Activated naive CD8-positive, alpha-beta T cell treated with anti-CD3 and anti-CD28 coated beads, Interleukin-2, amount 50 U/mL, for 16 hours (primary cell): ENCODE measurements at regions not wholly inside any gene's neighbourhood (a gene's known extent, or its start where the extent isn't known, plus 50 kb on each side); places are given as distances from the start of the nearest gene placed in this dataset.

Experiments used
- DNase-seq: peaks from one replicate; pipeline ENCODE4 v3.0.0-alpha.2; 2020; ENCODE audit warnings: low read depth, low spot score

DNA sequence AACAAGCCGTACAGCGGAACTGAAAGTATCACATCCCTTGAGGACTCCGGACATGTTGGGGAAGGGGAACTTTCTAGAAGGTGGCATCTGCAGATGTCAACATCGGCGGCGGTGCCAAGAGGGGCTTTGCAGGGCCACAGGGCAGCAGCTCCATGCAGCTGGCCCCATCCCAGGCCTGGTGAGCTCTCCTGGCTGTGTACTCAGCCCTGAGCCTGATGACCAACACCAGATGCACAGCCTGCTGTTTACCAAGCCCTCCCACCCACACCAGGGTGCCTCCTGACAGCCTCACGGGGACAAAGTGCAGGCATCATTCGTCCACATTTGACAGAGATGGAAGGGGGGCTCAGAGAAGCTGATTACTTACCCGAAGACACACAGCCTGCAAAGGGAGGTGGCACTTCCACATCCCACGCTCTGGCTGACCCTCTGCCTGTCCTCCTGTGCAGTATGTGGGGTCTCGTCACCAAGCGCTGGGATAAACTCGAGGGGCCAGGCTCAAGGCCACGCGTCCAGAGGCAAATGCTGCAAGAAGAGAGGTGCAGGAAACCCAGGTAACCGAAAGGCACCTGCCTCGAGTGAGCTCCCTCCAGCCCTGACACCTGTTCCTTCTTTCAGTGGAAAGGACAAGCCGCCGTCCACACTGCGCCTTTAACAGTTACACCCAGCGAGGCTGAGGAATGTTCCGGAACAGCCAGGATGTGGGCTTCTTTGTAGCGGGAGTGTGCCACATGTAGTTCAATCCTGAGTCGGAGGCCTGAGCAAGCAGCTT is 69.0 kb upstream of the ASAP2 start:
- DNase-seq = no peak

DNA sequence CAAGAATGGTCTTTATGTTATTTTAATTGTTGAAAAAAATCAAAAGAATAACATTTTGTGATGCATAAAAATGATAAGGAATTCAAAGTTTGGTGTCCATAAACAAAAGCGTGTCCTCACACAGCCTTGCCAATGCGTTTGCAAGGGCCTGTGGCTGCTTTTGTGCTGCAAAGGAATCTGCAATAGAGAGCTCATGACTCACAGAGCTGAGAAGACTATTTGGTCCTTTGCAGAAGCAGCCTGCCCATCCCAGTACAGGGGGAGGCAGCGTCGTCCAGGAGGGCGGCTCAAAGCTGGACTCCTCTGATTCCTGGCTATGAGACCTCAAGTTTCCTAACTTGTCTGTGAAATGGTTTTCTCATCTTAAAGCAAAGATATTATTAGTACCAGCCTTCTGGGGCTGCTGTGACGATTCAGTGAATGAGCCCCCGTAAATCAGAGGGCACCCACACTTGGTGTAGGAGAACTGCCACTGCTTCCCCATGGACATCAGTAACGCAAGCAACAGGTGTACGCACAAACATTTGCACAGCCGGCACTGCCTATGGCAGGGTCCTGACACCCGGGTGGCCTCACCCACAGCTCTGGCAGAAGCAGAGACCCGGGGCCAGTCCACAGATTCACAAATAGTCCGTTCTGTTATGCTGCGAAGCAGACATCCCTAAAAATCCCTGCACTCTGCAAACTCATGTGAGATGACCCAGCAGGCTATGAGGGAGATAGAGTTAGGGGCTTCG is 70.6 kb upstream of the ASAP2 start:
- no peak for DNase-seq

DNA sequence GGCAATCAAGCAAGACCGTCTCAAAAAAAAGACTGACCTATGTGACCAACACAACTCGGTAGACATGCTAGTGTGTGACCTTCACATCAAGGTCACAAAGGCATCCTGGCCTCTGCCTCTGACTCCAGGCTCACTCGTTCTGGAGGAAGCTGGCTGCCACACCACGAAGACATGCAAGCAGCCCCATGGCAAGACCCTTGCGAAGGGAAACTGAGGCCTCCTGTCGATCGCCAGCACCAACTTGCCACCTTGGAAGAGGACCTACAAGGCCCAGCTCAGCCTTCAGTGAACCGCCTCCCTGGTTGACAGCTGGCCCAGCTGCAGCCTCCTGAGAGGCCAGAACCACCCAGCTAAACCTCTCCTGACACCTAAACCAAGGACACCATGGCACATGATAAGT is 79.3 kb upstream of the ASAP2 start:
- DNase-seq = no peak

DNA sequence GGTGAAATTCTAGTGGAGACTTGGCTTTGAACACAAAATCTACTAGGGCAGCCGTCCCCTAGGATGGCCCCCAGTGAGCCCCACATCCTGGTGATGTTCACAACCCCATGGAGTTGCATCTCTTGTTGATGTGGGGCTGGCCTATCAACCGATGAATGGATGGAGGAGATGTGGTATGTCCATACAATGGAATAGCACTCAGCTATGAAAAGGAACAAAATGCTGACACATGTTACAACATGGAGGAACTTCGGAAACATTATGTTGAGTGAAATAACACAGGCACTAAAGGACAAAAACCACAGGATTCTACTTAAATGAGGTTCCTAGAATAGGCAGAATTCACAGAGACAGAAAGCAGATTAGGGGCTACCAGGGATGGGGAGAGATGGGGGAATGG is 80.1 kb upstream of the ASAP2 start:
- DNase-seq = no peak

DNA sequence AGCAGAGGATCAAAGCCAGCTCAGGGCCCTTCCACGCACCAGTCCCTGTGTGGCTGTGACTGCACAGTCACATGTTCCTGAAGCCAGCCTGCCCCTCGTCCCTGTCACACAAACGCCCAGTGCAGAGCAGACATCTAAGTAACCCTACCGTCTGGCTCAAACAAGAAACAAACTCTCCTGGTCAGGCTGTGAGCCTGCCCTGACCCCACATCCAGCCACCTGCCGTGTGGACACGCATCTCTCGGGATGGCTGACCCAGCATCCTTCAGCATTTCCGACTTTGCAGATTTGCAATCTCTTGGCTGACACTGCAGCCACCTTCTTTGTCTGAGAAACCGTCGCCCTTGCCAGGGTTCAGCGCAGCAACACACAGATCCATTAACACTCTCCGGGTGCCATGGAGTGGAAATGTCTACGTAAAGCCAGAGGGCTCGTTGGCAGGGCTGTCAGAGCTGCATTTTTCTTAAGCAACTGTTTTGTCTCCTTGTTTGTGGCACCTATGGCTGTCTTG is 82.3 kb upstream of the ASAP2 start:
- DNase-seq = no peak

DNA sequence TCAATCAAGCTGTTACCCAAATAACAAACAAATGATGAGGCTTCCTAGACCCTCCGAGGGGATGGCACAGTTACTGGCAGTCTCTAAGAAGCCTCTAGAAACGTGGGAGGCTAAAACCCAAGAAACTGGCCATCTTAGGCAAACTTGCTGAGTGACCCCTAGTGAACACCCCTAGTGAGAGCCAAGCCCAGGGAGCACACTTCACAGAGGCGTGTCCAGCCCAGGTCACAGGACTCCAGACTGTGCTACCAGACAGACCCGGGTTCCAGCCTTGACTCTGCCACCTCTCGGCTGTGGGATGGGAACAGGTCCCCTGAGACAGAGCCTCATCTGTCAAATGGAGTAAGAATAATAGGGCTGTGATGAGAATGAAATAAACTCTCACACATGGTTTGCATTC is 83.5 kb upstream of the ASAP2 start:
- no peak for DNase-seq

GRCh38 chr2:9122367-9122766 is 84.2 kb upstream of the ASAP2 start:
- DNase-seq = no peak

- no peak for DNase-seq
Measured at GRCh38 chr2:9118383-9118960, 88.1 kb upstream of the ASAP2 start.

DNA sequence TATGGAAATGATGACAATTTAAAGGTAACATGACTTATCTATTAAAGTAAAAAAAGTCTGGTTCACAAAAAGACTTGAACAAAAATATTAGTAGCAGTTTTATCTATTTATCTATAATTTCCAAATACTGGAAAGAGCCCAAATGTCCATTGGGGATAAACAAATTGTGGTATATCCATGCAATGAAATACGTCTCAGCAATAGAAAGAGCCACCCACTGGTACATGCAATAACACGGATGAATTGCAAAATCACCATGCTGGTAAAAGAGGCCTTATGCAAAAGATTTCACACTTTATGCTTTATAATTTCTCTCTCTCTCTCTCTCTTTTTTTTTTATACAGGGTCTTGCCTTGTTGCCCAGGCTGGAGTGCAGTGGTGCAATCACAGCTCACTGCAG is 91.4 kb upstream of the ASAP2 start:
- no peak for DNase-seq

DNA sequence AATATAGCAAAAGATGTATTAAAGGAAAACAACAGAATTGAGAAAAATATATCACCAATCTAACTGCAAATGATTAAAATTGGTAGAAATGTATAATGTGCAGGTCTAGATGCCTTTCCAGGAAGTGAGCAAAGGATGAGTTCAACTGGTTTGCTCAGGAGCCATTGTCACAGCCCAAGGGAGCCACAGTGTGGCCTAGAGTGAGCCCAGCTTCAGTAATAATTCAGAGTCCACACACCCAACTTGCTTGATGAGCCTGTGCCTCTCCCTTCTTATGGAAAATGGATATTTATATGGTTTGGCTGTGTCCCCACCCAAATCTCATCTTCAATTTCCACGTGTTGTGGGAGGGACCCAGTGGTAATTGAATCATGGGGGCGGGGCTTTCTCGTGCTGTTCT is 92.2 kb upstream of the ASAP2 start:
- no peak for DNase-seq

DNA sequence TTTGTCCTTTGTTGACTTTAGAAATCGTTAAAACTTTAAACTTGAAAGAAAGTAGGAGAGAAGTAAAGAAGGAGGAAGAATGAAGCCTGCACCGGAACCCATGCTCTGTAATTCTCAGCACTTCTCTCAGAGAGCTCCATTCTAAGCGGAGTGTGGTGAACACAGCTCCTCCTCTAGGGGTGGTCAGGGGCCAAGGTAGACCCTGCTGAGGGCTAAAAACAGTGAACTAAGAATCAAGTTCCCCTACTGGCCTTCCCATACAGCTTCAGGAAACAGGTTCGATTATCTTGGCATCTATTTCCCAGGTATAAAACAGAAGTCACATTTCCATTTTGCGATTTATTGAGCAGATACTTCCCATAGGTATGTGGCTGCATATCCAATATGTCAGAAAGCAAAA is 92.7 kb upstream of the ASAP2 start:
- no peak for DNase-seq

DNA sequence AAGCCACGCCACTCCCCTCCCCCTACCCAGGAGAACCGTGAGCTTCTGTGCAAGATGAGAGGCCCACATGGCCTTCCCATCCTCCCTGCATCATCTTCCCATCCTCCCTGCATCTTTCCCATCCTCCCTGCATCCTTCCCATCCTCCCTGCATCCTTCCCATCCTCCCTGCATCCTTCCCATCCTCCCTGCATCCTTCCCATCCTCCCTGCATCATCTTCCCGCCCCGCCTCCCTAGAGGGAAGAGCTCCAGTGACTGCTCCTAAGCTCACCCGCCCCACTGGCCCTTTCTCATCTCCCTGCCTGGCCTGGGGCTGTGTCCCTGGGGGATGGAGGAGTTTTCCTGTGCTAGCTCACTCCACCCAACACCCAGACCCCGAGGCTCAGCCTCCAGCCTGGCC is 93.3 kb upstream of the ASAP2 start:
- no peak for DNase-seq

- DNase-seq = no peak
Measured at GRCh38 chr2:9112079-9112721, 94.4 kb upstream of the ASAP2 start.

DNA sequence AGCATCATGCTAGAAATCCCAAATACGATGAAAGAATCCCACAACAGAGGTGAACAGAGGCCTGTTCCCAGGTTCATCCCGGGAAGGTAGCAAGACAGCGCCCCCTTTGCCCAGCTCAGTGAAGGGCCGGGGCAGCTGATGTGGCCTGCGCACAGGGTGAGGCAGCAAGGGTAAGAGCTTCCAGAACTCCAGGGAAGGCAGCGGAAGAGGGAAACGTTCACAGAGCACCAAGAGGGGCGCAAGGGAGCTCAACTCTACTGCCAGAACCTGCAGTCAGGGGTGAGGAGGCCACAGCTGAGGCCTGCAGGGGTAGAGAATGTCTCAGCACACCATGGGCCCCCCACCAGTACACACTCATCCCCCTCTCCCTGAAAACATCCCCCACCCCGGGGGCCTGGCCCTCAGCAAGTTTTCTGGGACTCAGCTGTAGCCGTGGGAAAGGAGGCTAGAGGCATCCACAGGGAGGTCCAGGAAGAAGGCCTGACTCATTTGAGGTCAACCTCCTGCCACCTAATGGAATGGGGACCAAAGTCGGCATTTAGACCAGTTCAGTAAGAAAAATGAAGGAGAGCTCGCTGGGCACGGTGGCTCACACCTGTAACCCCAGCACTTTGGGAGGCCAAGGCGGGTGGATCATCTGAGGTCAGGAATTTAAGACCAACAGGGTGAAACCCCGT is 95.6 kb upstream of the ASAP2 start:
- no peak for DNase-seq

- no peak for DNase-seq
Measured at GRCh38 chr2:9110346-9110884, 96.2 kb upstream of the ASAP2 start.

- no peak for DNase-seq
Measured at GRCh38 chr2:9109871-9110270, 96.7 kb upstream of the ASAP2 start.

DNA sequence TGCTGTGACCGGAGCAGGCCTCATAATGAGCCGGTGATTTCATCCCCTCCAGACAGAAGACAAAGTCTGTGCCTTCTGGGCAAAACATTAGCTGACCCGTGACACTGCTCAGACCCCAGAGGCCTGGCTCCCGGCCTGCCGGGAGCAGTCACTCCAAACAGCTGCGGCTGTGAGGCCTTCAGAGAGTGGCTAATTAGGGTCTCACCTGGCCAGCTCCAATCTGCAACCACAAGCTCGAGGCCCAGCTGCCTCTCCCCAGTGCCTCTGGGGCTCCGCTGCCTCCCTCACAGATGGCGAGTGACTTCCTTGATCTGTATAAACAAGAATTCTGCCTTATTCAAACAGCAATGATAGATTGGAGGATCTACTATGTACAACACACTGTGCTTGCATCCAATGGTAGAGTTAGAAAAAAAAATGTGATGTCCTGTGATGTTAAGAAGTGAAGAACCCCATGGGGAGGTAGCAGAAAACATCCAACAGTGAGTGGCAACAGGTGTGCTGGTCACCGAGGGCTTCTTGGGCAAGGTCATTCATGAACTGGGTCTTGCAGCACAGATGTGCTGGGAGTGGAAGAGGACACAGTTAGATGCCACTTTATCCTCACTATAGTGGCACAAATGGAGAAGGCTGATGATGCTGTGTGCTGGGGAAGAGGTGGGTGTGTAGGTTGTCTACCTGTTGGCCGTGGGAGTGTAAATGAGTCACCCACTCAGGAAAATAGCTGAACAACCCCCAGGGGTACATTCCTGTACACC is 98.2 kb upstream of the ASAP2 start:
- DNase-seq = no peak

DNA sequence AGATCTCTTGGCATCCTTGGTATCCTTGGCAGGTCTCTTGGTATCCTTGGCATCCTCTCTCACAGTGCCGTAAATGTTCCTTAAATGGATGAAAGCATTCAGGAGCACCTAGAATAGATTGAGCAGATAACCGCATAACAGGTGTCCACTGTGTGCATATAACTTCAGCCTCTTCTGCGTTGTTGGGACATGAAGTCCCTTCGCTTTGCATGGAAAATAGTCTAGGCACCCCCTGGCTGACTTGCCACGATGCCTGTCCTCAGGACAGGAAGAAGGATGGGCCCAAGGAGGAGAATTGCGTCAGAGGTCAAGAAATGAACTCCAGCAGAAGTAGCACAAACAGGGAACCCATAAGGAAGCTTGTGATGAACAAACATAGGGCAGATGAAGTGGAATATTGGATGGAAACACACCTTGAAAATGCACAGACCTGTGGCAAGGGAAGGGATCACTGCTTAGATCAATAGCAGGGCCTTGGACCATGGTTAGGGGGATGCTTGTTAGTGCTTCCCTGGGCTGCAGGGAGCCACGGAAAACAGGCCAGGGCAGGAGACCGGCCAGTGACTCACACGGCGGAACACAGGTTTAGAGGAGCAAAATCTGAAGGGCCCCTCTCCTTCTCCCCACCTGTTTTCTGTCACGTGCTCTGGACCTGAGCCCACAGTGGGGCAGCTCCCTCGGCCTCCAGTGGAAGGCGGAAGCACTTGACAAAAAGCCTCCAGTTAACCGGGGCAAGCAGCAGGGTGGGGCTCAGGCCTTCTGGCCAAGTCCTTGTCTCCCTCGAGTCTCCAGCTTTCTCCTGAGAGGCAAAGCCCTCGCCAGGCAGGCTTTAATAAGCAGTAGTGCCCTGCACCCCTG is 99.2 kb upstream of the ASAP2 start:
- no peak for DNase-seq

DNA sequence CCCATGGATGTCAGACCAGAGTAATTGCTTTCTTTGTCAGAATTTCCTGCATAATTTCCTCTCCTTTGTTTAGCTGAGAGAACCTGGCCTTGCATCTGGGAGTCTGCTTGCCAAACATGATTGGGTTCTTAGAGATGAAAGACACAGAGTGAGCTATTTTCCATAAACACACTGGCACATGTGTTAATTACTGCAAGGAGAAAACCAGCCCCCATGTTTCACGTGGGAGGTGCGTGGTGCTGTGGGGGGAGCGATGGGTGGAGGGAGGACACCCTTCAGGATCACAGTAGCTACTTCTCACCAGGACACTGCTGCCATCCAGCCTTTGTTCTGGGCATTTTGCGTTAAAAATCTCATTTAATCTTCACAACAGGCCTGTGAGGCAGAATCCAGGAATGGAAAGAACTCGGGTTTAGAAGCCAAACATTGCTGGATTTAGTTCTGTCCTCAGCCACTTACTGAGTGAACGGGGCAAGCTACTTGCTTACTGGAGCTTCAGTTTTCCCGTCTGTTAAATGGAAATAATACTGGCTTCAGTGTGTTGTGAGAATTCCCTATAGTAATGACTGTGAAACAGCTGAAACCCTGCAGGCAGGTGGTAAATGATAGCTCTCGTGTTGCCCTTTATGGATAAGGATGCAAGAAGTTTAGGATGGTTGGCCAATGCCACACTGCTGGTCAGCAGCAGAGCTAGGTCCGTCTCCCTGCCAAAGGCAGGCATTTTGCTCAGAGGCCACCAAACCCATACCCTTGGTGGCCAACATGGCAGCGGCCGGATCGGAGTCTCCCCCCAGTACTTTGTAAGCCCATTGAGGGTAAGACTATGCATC is 100.1 kb upstream of the ASAP2 start:
- no peak for DNase-seq
